HL-60 (cell line): ENCODE measurements at regions not wholly inside any gene's neighbourhood (a gene's known extent, or its start where the extent isn't known, plus 50 kb on each side); places are given as distances from the start of the nearest gene placed in this dataset.

ENCODE experiments used
- SPI1 ChIP-seq: IDR thresholded peaks from 2 replicates; pipeline ENCODE4 v1.6.1; 2012; ENCODE audit warnings: low read depth, mild to moderate bottlenecking, borderline replicate concordance
- TF ChIP-seq, protein P1 (sequence below): IDR thresholded peaks from one replicate; pipeline ENCODE4 v1.5.1; 2011; ENCODE audit warnings: low read length, control low read depth, inconsistent platforms; ENCODE audit not compliant: insufficient read depth

DNA sequence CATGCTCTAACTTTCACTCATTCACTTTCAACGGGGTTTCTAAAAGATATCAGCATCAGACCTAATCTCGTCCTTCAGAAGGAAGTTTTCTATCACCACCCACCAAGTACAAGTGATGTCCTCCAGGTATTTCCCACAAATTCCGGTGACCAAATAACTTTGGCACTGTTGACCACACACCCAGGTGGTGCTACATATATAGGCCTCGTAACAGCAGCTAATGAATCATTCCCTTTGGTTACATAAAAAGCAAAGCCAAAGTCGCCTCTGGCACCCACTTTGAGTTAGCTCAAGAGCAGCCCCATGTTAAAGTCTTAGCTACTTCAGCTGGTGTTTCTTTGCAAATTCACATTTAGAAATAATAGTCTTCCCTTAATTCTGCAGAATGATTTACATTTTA is 138.2 kb upstream of the OSR1 start:
- no peak for TF ChIP-seq SPI1
- TF ChIP-seq, protein P1, sequence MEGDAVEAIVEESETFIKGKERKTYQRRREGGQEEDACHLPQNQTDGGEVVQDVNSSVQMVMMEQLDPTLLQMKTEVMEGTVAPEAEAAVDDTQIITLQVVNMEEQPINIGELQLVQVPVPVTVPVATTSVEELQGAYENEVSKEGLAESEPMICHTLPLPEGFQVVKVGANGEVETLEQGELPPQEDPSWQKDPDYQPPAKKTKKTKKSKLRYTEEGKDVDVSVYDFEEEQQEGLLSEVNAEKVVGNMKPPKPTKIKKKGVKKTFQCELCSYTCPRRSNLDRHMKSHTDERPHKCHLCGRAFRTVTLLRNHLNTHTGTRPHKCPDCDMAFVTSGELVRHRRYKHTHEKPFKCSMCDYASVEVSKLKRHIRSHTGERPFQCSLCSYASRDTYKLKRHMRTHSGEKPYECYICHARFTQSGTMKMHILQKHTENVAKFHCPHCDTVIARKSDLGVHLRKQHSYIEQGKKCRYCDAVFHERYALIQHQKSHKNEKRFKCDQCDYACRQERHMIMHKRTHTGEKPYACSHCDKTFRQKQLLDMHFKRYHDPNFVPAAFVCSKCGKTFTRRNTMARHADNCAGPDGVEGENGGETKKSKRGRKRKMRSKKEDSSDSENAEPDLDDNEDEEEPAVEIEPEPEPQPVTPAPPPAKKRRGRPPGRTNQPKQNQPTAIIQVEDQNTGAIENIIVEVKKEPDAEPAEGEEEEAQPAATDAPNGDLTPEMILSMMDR: no peak
